Fibroblast of the aortic adventitia (primary cell): ENCODE measurements at regions not wholly inside any gene's neighbourhood (a gene's known extent, or its start where the extent isn't known, plus 50 kb on each side); places are given as distances from the start of the nearest gene placed in this dataset.
"Not testable (repeated sequence)": the region's sequence is repeated elsewhere in the genome, so short reads cannot be mapped to it uniquely, and the experiment has no call there.

ENCODE experiments used
- DNase-seq: peaks from one replicate; pipeline ENCODE4 v3.0.0-alpha.2; 2010; ENCODE audit warnings: low read depth
- H3K4me3 ChIP-seq: 2 replicates; pipeline ENCODE4 v1.5.1; 2011; ENCODE audit warnings: low read depth, mild to moderate bottlenecking, control low read depth, low read length, moderate library complexity
- TF ChIP-seq, protein P1 (sequence below): IDR thresholded peaks from 2 replicates; pipeline ENCODE4 v1.5.1; 2011; ENCODE audit warnings: mild to moderate bottlenecking, low read length, control low read depth, inconsistent platforms; ENCODE audit not compliant: insufficient read depth

DNA sequence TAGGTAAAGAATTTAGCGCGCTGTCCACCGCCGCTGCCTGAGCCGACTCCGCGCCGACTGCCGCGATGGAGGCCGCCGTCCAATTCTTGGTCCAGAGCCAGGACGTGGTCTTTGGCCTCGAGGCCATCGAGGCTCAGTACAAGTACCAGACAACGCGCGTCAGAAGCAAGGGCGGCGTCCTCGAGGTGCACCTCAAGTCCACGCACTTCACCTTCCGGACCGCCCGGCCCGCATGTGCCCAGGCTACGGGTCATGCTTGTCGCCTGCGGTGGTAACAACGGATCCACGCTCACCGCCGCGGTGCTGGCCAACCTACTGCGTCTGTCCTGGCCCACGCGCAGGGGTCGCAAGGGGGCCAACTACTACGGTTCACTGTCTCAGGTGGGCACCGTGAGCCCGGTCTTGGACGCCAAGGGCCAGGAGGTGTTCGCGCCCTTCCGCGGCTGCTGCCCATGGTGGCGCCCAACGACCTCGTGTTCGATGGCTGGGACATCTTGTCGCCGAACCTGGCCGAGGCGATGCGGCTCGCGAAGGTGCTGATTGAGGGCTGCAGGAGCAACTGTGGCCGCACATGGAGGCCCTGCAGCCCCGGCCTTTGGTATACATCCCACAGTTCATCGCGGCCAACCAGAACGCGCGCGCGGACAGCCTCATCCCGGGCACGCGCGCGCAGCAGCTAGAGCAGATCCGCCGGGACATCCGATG lies 128.0 kb downstream of the ANAPC4 start:
- no peak for DNase-seq
- TF ChIP-seq, protein P1, sequence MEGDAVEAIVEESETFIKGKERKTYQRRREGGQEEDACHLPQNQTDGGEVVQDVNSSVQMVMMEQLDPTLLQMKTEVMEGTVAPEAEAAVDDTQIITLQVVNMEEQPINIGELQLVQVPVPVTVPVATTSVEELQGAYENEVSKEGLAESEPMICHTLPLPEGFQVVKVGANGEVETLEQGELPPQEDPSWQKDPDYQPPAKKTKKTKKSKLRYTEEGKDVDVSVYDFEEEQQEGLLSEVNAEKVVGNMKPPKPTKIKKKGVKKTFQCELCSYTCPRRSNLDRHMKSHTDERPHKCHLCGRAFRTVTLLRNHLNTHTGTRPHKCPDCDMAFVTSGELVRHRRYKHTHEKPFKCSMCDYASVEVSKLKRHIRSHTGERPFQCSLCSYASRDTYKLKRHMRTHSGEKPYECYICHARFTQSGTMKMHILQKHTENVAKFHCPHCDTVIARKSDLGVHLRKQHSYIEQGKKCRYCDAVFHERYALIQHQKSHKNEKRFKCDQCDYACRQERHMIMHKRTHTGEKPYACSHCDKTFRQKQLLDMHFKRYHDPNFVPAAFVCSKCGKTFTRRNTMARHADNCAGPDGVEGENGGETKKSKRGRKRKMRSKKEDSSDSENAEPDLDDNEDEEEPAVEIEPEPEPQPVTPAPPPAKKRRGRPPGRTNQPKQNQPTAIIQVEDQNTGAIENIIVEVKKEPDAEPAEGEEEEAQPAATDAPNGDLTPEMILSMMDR: no peak
- no peak overlapping the region for H3K4me3 ChIP-seq

DNA sequence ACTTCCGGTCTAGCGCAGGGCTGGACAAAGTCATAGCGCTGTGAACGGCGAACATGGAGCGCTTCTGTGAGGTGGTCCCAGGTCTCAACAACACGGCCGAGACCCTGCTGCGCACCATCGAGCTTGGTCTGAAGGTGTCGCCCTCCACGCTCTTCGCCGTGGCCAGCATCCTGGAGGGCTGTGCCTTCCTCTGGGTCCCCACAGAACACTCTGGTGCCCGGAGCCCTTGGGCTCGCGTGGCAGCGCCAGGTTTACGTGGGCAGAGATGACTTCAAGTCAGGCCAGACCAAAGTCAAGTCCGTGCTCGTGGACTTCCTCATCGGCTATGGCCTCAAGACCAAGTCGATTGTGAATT lies 128.6 kb downstream of the ANAPC4 start:
- no peak for DNase-seq
- TF ChIP-seq, protein P1: no peak
- no peak overlapping the region for H3K4me3 ChIP-seq

DNA sequence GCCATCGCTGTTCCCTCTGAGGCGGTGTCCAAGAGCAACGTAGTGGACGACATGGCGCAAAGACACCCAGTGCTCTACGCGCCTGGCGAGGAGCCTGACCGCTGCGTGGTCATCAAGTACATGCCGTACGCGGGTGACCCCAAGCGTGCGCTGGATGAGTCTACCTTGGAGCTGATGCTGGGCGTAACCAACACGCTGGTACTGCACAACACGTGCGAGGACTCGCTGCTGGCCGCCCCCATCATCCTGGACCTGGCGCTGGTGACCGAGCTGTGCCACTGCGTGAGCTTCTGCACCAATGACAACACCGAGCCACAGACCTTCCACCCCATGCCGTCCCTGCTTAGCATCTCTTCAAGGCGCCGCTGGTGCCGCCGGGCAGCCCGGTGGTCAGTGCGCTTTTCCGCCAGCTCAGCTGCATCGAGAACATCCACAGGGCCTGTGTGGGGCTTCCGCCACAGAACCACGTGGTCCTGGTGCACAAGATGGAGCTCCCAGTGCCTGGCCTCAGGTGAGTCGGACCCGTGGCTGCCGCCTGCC lies 129.0 kb downstream of the ANAPC4 start:
- no peak overlapping the region for H3K4me3 ChIP-seq
- no peak for DNase-seq
- TF ChIP-seq, protein P1: no peak

DNA sequence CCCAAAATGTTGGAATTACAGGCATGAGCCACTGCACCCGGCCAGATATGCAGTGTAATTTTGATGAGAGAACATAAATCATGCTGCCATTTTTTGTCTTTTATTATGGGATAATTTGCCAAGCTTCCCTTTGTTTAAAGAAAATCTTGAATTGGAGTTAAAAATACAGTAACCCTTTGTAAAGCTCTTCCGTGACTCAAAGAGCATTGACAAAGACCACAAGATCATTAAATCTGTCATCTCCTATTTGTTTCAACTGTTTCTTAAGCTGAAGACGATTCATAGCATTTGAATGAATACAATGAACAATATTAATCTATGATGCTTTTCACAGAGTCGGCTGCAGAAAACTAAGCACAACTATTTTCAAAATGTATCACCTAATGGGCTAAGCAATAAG lies 132.6 kb downstream of the ANAPC4 start:
- TF ChIP-seq, protein P1: no peak
- no peak overlapping the region for H3K4me3 ChIP-seq
- DNase-seq: peak; percentile 9

DNA sequence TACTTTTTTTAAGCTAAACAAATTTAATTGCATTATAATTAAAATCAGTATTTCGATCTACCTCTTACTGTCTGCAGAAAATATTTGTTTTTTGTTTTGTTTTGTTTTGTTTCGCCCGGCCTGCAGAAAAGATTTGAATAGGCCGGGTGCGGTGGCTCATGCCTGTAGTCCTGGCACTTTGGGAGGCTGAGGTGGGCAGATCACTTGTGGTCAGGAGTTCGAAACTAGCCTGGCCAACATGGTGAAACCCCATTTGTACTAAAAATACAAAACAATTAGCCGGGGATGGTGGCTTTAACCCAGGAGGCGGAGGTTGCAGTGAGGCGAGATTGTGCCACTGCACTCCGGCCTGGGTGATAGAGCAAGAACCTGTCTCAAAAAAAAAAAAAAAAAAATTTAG lies 134.8 kb downstream of the ANAPC4 start:
- DNase-seq, H3K4me3 ChIP-seq: not testable (repeated sequence)

DNA sequence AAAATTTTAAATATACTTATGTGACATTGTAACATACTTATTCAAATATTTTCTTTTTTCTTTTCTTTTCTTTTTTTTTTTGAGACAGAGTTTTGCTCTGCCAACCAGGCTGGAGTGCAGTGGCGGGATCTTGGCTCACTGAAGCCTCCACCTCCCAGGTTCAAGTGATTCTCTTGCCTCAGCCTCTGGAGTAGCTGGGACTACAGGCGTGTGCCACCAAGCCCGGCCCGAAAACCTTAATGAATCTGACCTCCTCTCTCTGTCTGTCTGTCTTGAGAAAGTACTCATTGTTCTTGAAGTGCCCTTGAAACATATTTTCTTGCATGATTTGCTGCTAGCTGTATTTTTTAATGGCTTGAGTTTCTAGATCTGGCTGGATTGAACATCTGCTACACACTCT lies 136.8 kb downstream of the ANAPC4 start:
- no peak overlapping the region for H3K4me3 ChIP-seq
- TF ChIP-seq, protein P1: no peak

DNA sequence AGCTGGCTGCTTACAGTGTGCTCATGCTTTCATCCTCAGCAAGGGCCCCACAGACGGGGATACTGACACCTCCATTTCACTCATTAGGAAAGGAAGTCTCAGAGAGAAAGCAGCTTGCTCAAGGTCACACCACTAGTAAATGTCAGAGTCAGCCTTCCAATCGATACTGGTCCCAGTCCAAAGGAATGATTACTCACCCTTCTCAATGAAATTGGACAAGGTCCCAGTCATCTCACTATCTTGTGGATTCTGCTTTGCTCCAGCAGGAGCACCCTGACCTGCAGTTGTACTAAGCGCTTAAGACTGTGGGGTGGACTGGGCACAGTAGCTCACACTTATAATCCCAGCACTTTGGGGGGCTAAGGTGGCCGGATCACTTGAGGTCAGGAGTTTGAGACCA lies 132.2 kb upstream of the SLC34A2 start:
- H3K4me3 ChIP-seq: no peak overlapping the region
- DNase-seq: peak; percentile 24
- TF ChIP-seq, protein P1: no peak

More for the DNA sequence above, 136.8 kb downstream of the ANAPC4 start:
- no peak for DNase-seq
